Skin epidermis (tissue), 12 donors: ENCODE measurements at regions not wholly inside any gene's neighbourhood (a gene's known extent, or its start where the extent isn't known, plus 50 kb on each side); places are given as distances from the start of the nearest gene placed in this dataset.

Experiments used
- H3K27ac ChIP-seq, 21 experiments: fragments of 200-600 bp; sonication (generic) in 11 of 21; one replicate each; pipeline ENCODE4 v1.5.0; 2020; ENCODE audit warnings: mild to moderate bottlenecking in 3 of 21, inconsistent platforms in 2 of 21, moderate library complexity in 2 of 21
- H3K4me3 ChIP-seq, 7 experiments: fragments of 200-600 bp; sonication (generic) in 2 of 7; one replicate each; pipeline ENCODE4 v1.5.0; 2020; ENCODE audit warnings: inconsistent platforms in 2 of 7, mild to moderate bottlenecking in 2 of 7, moderate library complexity in 1 of 7

GRCh38 chr2:147083664-147084063 is 761.2 kb upstream of the ACVR2A start:
- H3K27ac ChIP-seq: no peak overlapping the region
- H3K4me3 ChIP-seq: no peak overlapping the region

- Histone ChIP-seq H3K27ac (no peak overlapping the region), H3K4me3 (no peak overlapping the region)
Measured at GRCh38 chr2:147082850-147083522, 761.8 kb upstream of the ACVR2A start.

GRCh38 chr2:147081831-147082230 is 763.0 kb upstream of the ACVR2A start:
- Histone ChIP-seq H3K27ac (no peak overlapping the region), H3K4me3 (no peak overlapping the region)

GRCh38 chr2:147076634-147077033 is 768.2 kb upstream of the ACVR2A start:
- Histone ChIP-seq H3K27ac (no peak overlapping the region), H3K4me3 (no peak overlapping the region)

- H3K4me3 ChIP-seq: no peak overlapping the region
- H3K27ac ChIP-seq: no peak overlapping the region
Measured at GRCh38 chr2:147068071-147068470, 776.8 kb upstream of the ACVR2A start.

GRCh38 chr2:147067136-147067535 is 777.7 kb upstream of the ACVR2A start:
- H3K4me3 ChIP-seq: no peak overlapping the region

GRCh38 chr2:147062073-147062472 is 782.8 kb upstream of the ACVR2A start:
- Histone ChIP-seq H3K4me3 (no peak overlapping the region), H3K27ac (no peak overlapping the region)

More at GRCh38 chr2:147067136-147067535, 777.7 kb upstream of the ACVR2A start:
- no peak overlapping the region for H3K27ac ChIP-seq

- no peak overlapping the region for H3K27ac ChIP-seq
- H3K4me3 ChIP-seq: no peak overlapping the region
Measured at GRCh38 chr2:147061269-147061668, 783.6 kb upstream of the ACVR2A start.

GRCh38 chr2:147057892-147058490 is 786.8 kb upstream of the ACVR2A start:
- Histone ChIP-seq H3K27ac (no peak overlapping the region), H3K4me3 (no peak overlapping the region)

GRCh38 chr2:147051814-147052213 is 793.0 kb upstream of the ACVR2A start:
- H3K4me3 ChIP-seq: no peak overlapping the region
- peak overlapping the region in 5 of 21 experiments; percentile 34 to 75 (median 53) for H3K27ac ChIP-seq

- Histone ChIP-seq H3K27ac (peak overlapping the region in 5 of 21 experiments; percentile 33 to 75 (median 39)), H3K4me3 (no peak overlapping the region)
Measured at GRCh38 chr2:147051248-147051647, 793.6 kb upstream of the ACVR2A start.

- peak overlapping the region in 1 of 21 experiments; percentile 14 for H3K27ac ChIP-seq
Measured at GRCh38 chr2:147049957-147050356, 794.9 kb upstream of the ACVR2A start.

GRCh38 chr2:147046473-147046872 is 798.4 kb upstream of the ACVR2A start:
- H3K27ac ChIP-seq: no peak overlapping the region
- H3K4me3 ChIP-seq: no peak overlapping the region

More at GRCh38 chr2:147049957-147050356, 794.9 kb upstream of the ACVR2A start:
- no peak overlapping the region for H3K4me3 ChIP-seq

- H3K4me3 ChIP-seq: no peak overlapping the region
- peak overlapping the region in 1 of 21 experiments; percentile 30 for H3K27ac ChIP-seq
Measured at GRCh38 chr2:147045113-147045512, 799.7 kb upstream of the ACVR2A start.

GRCh38 chr2:147041121-147041494 is 803.7 kb upstream of the ACVR2A start:
- no peak overlapping the region for H3K27ac ChIP-seq
- H3K4me3 ChIP-seq: no peak overlapping the region

GRCh38 chr2:147040298-147041120 is 804.3 kb upstream of the ACVR2A start:
- Histone ChIP-seq H3K4me3 (no peak overlapping the region), H3K27ac (no peak overlapping the region)

GRCh38 chr2:147037048-147037447 is 807.8 kb upstream of the ACVR2A start:
- Histone ChIP-seq H3K4me3 (no peak overlapping the region), H3K27ac (no peak overlapping the region)

- Histone ChIP-seq H3K27ac (no peak overlapping the region), H3K4me3 (no peak overlapping the region)
Measured at GRCh38 chr2:147033044-147033443, 811.8 kb upstream of the ACVR2A start.

GRCh38 chr2:147031897-147032296 is 812.9 kb upstream of the ACVR2A start:
- Histone ChIP-seq H3K27ac (no peak overlapping the region), H3K4me3 (no peak overlapping the region)

GRCh38 chr2:147030966-147031720 is 813.7 kb upstream of the ACVR2A start:
- no peak overlapping the region for H3K27ac ChIP-seq
- H3K4me3 ChIP-seq: no peak overlapping the region
